NCI-H2196 (cell line): ENCODE measurements at regions not wholly inside any gene's neighbourhood (a gene's known extent, or its start where the extent isn't known, plus 50 kb on each side); places are given as distances from the start of the nearest gene placed in this dataset.

Experiments
- DNase-seq: peaks from one replicate; lab custom pipeline; 2025; ENCODE audit not compliant: unreplicated experiment; lab: John Stamatoyannopoulos, UW

GRCh38 chr7:70907259-70908247 is 224.4 kb upstream of the GALNT17 start:
- DNase-seq: no peak

- DNase-seq: no peak
Measured at GRCh38 chr7:70913924-70914323, 218.0 kb upstream of the GALNT17 start.

GRCh38 chr7:70915067-70915466 is 216.9 kb upstream of the GALNT17 start:
- DNase-seq: no peak

GRCh38 chr7:70919481-70920073 is 212.4 kb upstream of the GALNT17 start:
- no peak for DNase-seq

GRCh38 chr7:70920876-70921275 is 211.1 kb upstream of the GALNT17 start:
- no peak for DNase-seq

- no peak for DNase-seq
Measured at GRCh38 chr7:70923181-70923845, 208.6 kb upstream of the GALNT17 start.

- DNase-seq: no peak
Measured at GRCh38 chr7:70925411-70926115, 206.4 kb upstream of the GALNT17 start.

- DNase-seq: no peak
Measured at GRCh38 chr7:70926666-70927065, 205.3 kb upstream of the GALNT17 start.

- DNase-seq: no peak
Measured at GRCh38 chr7:70935311-70935710, 196.6 kb upstream of the GALNT17 start.

- DNase-seq: no peak
Measured at GRCh38 chr7:70935854-70936253, 196.1 kb upstream of the GALNT17 start.

GRCh38 chr7:70937424-70937823 is 194.5 kb upstream of the GALNT17 start:
- no peak for DNase-seq

- DNase-seq: no peak
Measured at GRCh38 chr7:70940597-70940996, 191.3 kb upstream of the GALNT17 start.

GRCh38 chr7:70942791-70943190 is 189.2 kb upstream of the GALNT17 start:
- DNase-seq: no peak

- DNase-seq: no peak
Measured at GRCh38 chr7:70944516-70944915, 187.4 kb upstream of the GALNT17 start.

- DNase-seq: no peak
Measured at GRCh38 chr7:70947181-70947580, 184.8 kb upstream of the GALNT17 start.

- DNase-seq: no peak
Measured at GRCh38 chr7:70949862-70950261, 182.1 kb upstream of the GALNT17 start.

- DNase-seq: no peak
Measured at GRCh38 chr7:70951271-70951962, 180.5 kb upstream of the GALNT17 start.

GRCh38 chr7:70952311-70952710 is 179.6 kb upstream of the GALNT17 start:
- DNase-seq: no peak

GRCh38 chr7:70953331-70953741 is 178.6 kb upstream of the GALNT17 start:
- no peak for DNase-seq

GRCh38 chr7:70953796-70954195 is 178.1 kb upstream of the GALNT17 start:
- no peak for DNase-seq

GRCh38 chr7:70972693-70973092 is 159.3 kb upstream of the GALNT17 start:
- no peak for DNase-seq
